IMR-90 (cell line): ENCODE measurements at regions not wholly inside any gene's neighbourhood (a gene's known extent, or its start where the extent isn't known, plus 50 kb on each side); places are given as distances from the start of the nearest gene placed in this dataset.

Experiments used
- ATAC-seq: fragments of 200-7000 bp; cut with Tn5 transposase; 2 replicates; pipeline ENCODE4 v1.9.1; 2020; ENCODE audit warnings: low read depth, mild to moderate bottlenecking, moderate library complexity
- BruUV-seq: library from RNA; stranded (reverse); fragments of 400-500 nt; replicated peaks from 2 replicates; lab custom pipeline; 2021; lab: Mats Ljungman, UMichigan
- CTCF ChIA-PET: fragments of 300-600 bp; formaldehyde crosslinking; extraction: SDS; loops from one replicate; lab custom pipeline; 2021; ENCODE audit warnings: antibody characterized with exemption; lab: Yijun Ruan, JAX
- POLR2A ChIA-PET: fragments of 300-600 bp; sonication (Branson Sonifier 250); formaldehyde crosslinking; loops from one replicate; lab custom pipeline; 2022; ENCODE audit warnings: antibody characterized with exemption; ENCODE audit not compliant: unreplicated experiment; lab: Charles Lee
- DNase-seq: peaks from one replicate; pipeline ENCODE4 v3.0.0; 2013
- H2AFZ ChIP-seq: replicated peaks from 2 replicates; pipeline ENCODE3; 2013; ENCODE audit warnings: low read length, mild to moderate bottlenecking; ENCODE audit not compliant: poor library complexity
- H2AK5ac ChIP-seq: 2 replicates; pipeline ENCODE4 v1.6.1; 2013; ENCODE audit warnings: low read depth, low read length, inconsistent platforms
- H2AK9ac ChIP-seq: replicated peaks from 2 replicates; pipeline ENCODE3; 2013; ENCODE audit warnings: mild to moderate bottlenecking, low read depth, low read length, moderate library complexity; ENCODE audit not compliant: poor library complexity
- H2BK120ac ChIP-seq: 2 replicates; pipeline ENCODE4 v1.6.1; 2013; ENCODE audit warnings: low read depth, low read length, inconsistent platforms
- H2BK15ac ChIP-seq: 3 replicates; pipeline ENCODE4 v1.6.1; 2013; ENCODE audit warnings: low read depth, low read length, inconsistent platforms
- H2BK20ac ChIP-seq: 2 replicates; pipeline ENCODE4 v1.6.1; 2013; ENCODE audit warnings: low read depth, mild to moderate bottlenecking, inconsistent platforms, low read length, moderate library complexity
- H2BK5ac ChIP-seq: 2 replicates; pipeline ENCODE4 v1.6.1; 2013; ENCODE audit warnings: mild to moderate bottlenecking, low read depth, low read length, inconsistent platforms; ENCODE audit not compliant: poor library complexity, severe bottlenecking
- H3K14ac ChIP-seq: replicated peaks from 2 replicates; pipeline ENCODE4 v1.6.1; 2013; ENCODE audit warnings: low read depth, low read length, inconsistent platforms
- H3K18ac ChIP-seq: 2 replicates; pipeline ENCODE4 v1.6.1; 2013; ENCODE audit warnings: low read depth, low read length, control low read depth
- H3K23ac ChIP-seq: 2 replicates; pipeline ENCODE4 v1.6.1; 2013; ENCODE audit warnings: low read depth, low read length, inconsistent platforms
- H3K27ac ChIP-seq: 2 replicates; pipeline ENCODE4 v1.5.1; 2013; ENCODE audit warnings: mild to moderate bottlenecking, control low read depth, low read length; ENCODE audit not compliant: insufficient read depth
- H3K27me3 ChIP-seq: 2 replicates; pipeline ENCODE4 v1.6.1; 2013; ENCODE audit warnings: low read length; ENCODE audit not compliant: control insufficient read depth, insufficient read depth
- H3K36me3 ChIP-seq: 2 replicates; pipeline ENCODE4 v1.6.1; 2013; ENCODE audit warnings: low read length, mixed read lengths; ENCODE audit not compliant: control insufficient read depth, insufficient read depth
- H3K4ac ChIP-seq: 2 replicates; pipeline ENCODE4 v1.6.1; 2013; ENCODE audit warnings: low read depth, low read length, inconsistent platforms
- H3K4me1 ChIP-seq: 2 replicates; pipeline ENCODE4 v1.6.1; 2013; ENCODE audit warnings: low read length, mixed read lengths; ENCODE audit not compliant: control insufficient read depth, insufficient read depth
- H3K4me2 ChIP-seq: 2 replicates; pipeline ENCODE4 v1.6.1; 2013; ENCODE audit warnings: low read depth, mild to moderate bottlenecking, control low read depth, low read length, moderate library complexity
- H3K4me3 ChIP-seq: 2 replicates; pipeline ENCODE4 v1.5.1; 2013; ENCODE audit warnings: low read depth, mild to moderate bottlenecking, control low read depth, low read length, moderate library complexity; ENCODE audit not compliant: insufficient read depth
- H3K56ac ChIP-seq: 2 replicates; pipeline ENCODE4 v1.6.1; 2013; ENCODE audit warnings: low read length, inconsistent platforms; ENCODE audit not compliant: insufficient read depth; ENCODE audit errors: extremely low read depth
- H3K79me1 ChIP-seq, 2 experiments: 2 replicates each; pipeline ENCODE4 v1.6.1; 2013; ENCODE audit warnings: low read length in 2 of 2, inconsistent platforms in 1 of 2, low read depth in 1 of 2
- H3K9ac ChIP-seq: 2 replicates; pipeline ENCODE4 v1.6.1; 2013; ENCODE audit warnings: low read depth, low read length, control low read depth
- H3K9me1 ChIP-seq: 2 replicates; pipeline ENCODE4 v1.6.1; 2013; ENCODE audit warnings: low read length, inconsistent platforms; ENCODE audit not compliant: insufficient read depth
- H3K9me3 ChIP-seq: 2 replicates; pipeline ENCODE4 v1.6.1; 2013; ENCODE audit warnings: low read length; ENCODE audit not compliant: control insufficient read depth, insufficient read depth
- H4K20me1 ChIP-seq: 2 replicates; pipeline ENCODE4 v1.6.1; 2013; ENCODE audit warnings: low read length, inconsistent platforms; ENCODE audit not compliant: insufficient read depth
- H4K5ac ChIP-seq: 2 replicates; pipeline ENCODE4 v1.6.1; 2013; ENCODE audit warnings: mild to moderate bottlenecking, low read depth, low read length, control low read depth
- H4K8ac ChIP-seq, 2 experiments: 2 replicates each; pipeline ENCODE4 v1.6.1; 2013; ENCODE audit warnings: low read depth in 2 of 2, low read length in 2 of 2, control low read depth in 1 of 2, inconsistent platforms in 1 of 2
- H4K91ac ChIP-seq: 2 replicates; pipeline ENCODE4 v1.6.1; 2013; ENCODE audit warnings: low read depth, low read length, inconsistent platforms; ENCODE audit not compliant: insufficient read depth
- FOS ChIP-seq: fragments of 150-350 bp; IDR thresholded peaks from 2 replicates; pipeline ENCODE4 v1.6.1; 2016; ENCODE audit warnings: low read depth, low read length
- MAFK ChIP-seq: IDR thresholded peaks from 2 replicates; pipeline ENCODE4 v1.6.1; 2012; ENCODE audit warnings: low read depth, low read length, improper control_type of control experiment
- RFX5 ChIP-seq: IDR thresholded peaks from 2 replicates; pipeline ENCODE4 v1.8.0; 2012; ENCODE audit warnings: low read depth, mild to moderate bottlenecking, low read length, moderate library complexity
- WGBS, 2 experiments: methylation state at CpG; one replicate each; pipeline versions ENCODE4 v1.1.5 to v1.1.7; 2013; ENCODE audit warnings: missing lambda C conversion rate in 2 of 2; ENCODE audit not compliant: insufficient read length in 1 of 2; ENCODE audit errors: extremely low coverage in 2 of 2; 5-methylcytosine and 5-hydroxymethylcytosine counted together
- dilution Hi-C: fragments of 300-500 bp; cut with HindIII; formaldehyde crosslinking; loops from one replicate; pipeline ENCODE4 v1.14.3; 2018; ENCODE audit warnings: low sequenced_read_pairs; ENCODE audit not compliant: unreplicated experiment
- in situ Hi-C: fragments of 300-500 bp; cut with MboI; formaldehyde crosslinking; loops from 3 replicates; pipeline ENCODE4 v1.14.3; 2019; ENCODE audit warnings: low sequenced_read_pairs, inconsistent platforms, mixed read lengths
- intact Hi-C: fragments of 100-400 bp; cut with micrococcal nuclease; formaldehyde crosslinking; loops from 2 replicates; pipeline ENCODE4 v1.10.0; 2022
- TF ChIP-seq, protein P1 (sequence below): conservative IDR thresholded peaks from 2 replicates; pipeline ENCODE4 v1.5.1; 2012; ENCODE audit warnings: mild to moderate bottlenecking, low read depth, low read length, improper control_type of control experiment

DNA sequence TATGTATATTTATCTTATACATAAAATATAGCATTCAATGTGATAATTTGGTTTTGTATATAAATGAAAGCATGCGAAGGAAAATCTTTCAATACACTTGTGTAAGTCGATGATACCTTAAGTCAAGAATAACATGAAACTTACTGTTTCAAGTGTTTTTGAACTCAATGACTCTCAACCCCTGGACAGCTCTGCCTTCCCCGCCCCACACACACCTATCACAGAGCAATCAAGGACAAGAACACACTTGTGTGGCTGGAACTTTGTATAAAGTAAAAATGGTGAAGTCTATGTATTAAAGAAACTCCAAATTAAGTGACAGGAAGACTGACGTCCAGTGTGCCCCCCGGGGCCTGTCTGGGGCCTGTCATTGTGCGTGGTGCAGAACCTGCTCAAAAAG is 478.6 kb upstream of the AKR1E2 start:
- TF ChIP-seq RFX5 (no peak), MAFK (no peak), FOS (no peak)
- TF ChIP-seq, protein P1, sequence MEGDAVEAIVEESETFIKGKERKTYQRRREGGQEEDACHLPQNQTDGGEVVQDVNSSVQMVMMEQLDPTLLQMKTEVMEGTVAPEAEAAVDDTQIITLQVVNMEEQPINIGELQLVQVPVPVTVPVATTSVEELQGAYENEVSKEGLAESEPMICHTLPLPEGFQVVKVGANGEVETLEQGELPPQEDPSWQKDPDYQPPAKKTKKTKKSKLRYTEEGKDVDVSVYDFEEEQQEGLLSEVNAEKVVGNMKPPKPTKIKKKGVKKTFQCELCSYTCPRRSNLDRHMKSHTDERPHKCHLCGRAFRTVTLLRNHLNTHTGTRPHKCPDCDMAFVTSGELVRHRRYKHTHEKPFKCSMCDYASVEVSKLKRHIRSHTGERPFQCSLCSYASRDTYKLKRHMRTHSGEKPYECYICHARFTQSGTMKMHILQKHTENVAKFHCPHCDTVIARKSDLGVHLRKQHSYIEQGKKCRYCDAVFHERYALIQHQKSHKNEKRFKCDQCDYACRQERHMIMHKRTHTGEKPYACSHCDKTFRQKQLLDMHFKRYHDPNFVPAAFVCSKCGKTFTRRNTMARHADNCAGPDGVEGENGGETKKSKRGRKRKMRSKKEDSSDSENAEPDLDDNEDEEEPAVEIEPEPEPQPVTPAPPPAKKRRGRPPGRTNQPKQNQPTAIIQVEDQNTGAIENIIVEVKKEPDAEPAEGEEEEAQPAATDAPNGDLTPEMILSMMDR, result no peak
- no peak overlapping the region for H3K23ac ChIP-seq
- H4K5ac ChIP-seq, result no peak overlapping the region
- CTCF ChIA-PET, result no interaction called here
- H2AK5ac ChIP-seq, result peak overlapping the region; percentile 67; the same call in 1 of the 2 replicates
- no peak for DNase-seq
- H3K9me3 ChIP-seq, result no peaks in the 10 kb centered on the region
- H2AK9ac ChIP-seq, result no peak overlapping the region
- no peak overlapping the region for H2BK120ac ChIP-seq
- H4K8ac ChIP-seq, result no peak overlapping the region
- no peak overlapping the region for H3K14ac ChIP-seq
- H3K4me3 ChIP-seq, result no peak overlapping the region
- POLR2A ChIA-PET, result no interaction called here
- in situ Hi-C loops, result loop anchor here (10.0 kb wide), 1 partner anchor 573 kb away; no protein-coding TSS in a partner anchor
- no peak for ATAC-seq
- no peaks in the 10 kb centered on the region for H4K20me1 ChIP-seq
- H3K4me1 ChIP-seq, result peaks cover 9% of the 10 kb centered on the region
- H2BK5ac ChIP-seq, result no peak overlapping the region
- no TSS peak for BruUV-seq
- no peak overlapping the region for H3K56ac ChIP-seq
- dilution Hi-C loops, result no loop called here
- H2BK20ac ChIP-seq, result no peak overlapping the region; the same call in 1 of the 2 replicates
- no peak overlapping the region for H3K9ac ChIP-seq
- H3K9me1 ChIP-seq, result peaks cover 8% of the 10 kb centered on the region
- 0 out of 3 replicates have a peak overlapping the region, but pooled peaks have one; percentile 16 for H2BK15ac ChIP-seq
- no peaks in the 10 kb centered on the region for H3K79me1 ChIP-seq
- intact Hi-C loops, result no loop called here
- H3K4me2 ChIP-seq, result no peak overlapping the region
- no CpG with 5 or more reads among the region's 6 CpGs for WGBS, 2 experiments
- H4K91ac ChIP-seq, result no peak overlapping the region
- no peak overlapping the region for H3K4ac ChIP-seq
- no peaks in the 10 kb centered on the region for H3K36me3 ChIP-seq
- no peaks in the 10 kb centered on the region for H3K27me3 ChIP-seq
- H3K27ac ChIP-seq, result no peak overlapping the region
- no peak overlapping the region for H2AFZ ChIP-seq
- no peak overlapping the region for H3K18ac ChIP-seq
